H9 (cell line): ENCODE measurements at regions not wholly inside any gene's neighbourhood (a gene's known extent, or its start where the extent isn't known, plus 50 kb on each side); places are given as distances from the start of the nearest gene placed in this dataset.

ENCODE experiments used
- DNase-seq: peaks from one replicate; pipeline ENCODE4 v3.0.0-alpha.2; 2017
- H2AFZ ChIP-seq: one replicate; pipeline ENCODE4 v1.6.1; 2013; ENCODE audit warnings: mild to moderate bottlenecking, low read length, control low read depth, moderate library complexity
- H2AK5ac ChIP-seq: 2 replicates; pipeline ENCODE4 v1.6.1; 2013; ENCODE audit warnings: low read length, control low read depth, mixed read lengths; ENCODE audit not compliant: insufficient read length
- H2BK120ac ChIP-seq: one replicate; pipeline ENCODE4 v1.6.1; 2013; ENCODE audit warnings: low read depth, mild to moderate bottlenecking, low read length, control low read depth, inconsistent platforms; ENCODE audit not compliant: poor library complexity, severe bottlenecking
- H2BK12ac ChIP-seq: 2 replicates; pipeline ENCODE4 v1.6.1; 2013; ENCODE audit warnings: low read length, control low read depth, mixed read lengths, low read depth; ENCODE audit not compliant: insufficient read length
- H2BK15ac ChIP-seq: 2 replicates; pipeline ENCODE4 v1.6.1; 2013; ENCODE audit warnings: low read depth, low read length, control low read depth
- H2BK20ac ChIP-seq: one replicate; pipeline ENCODE4 v1.6.1; 2013; ENCODE audit warnings: low read depth, mild to moderate bottlenecking, low read length, control low read depth, inconsistent platforms; ENCODE audit not compliant: poor library complexity, severe bottlenecking
- H2BK5ac ChIP-seq: 2 replicates; pipeline ENCODE4 v1.6.1; 2013; ENCODE audit warnings: low read length, control low read depth, mixed read lengths; ENCODE audit not compliant: insufficient read length
- H3K14ac ChIP-seq: 2 replicates; pipeline ENCODE4 v1.6.1; 2013; ENCODE audit warnings: low read length, control low read depth; ENCODE audit not compliant: insufficient read depth
- H3K18ac ChIP-seq: 2 replicates; pipeline ENCODE4 v1.6.1; 2013; ENCODE audit warnings: low read depth, mild to moderate bottlenecking, mixed read lengths, low read length, control low read depth; ENCODE audit not compliant: insufficient read length
- H3K23ac ChIP-seq: 2 replicates; pipeline ENCODE4 v1.6.1; 2013; ENCODE audit warnings: low read length, control low read depth, mixed read lengths, low read depth; ENCODE audit not compliant: insufficient read length
- H3K23me2 ChIP-seq: 2 replicates; pipeline ENCODE4 v1.6.1; 2013; ENCODE audit warnings: low read depth, mild to moderate bottlenecking, mixed read lengths, low read length, control low read depth; ENCODE audit not compliant: insufficient read length, poor library complexity, severe bottlenecking
- H3K27ac ChIP-seq: 2 replicates; pipeline ENCODE4 v1.5.1; 2013; ENCODE audit warnings: low read length, control low read depth, mixed read lengths, low read depth; ENCODE audit not compliant: insufficient read length
- H3K27me3 ChIP-seq: 2 replicates; pipeline ENCODE4 v1.6.1; 2013; ENCODE audit warnings: low read length, control low read depth, inconsistent platforms; ENCODE audit not compliant: insufficient read depth
- H3K4ac ChIP-seq: 2 replicates; pipeline ENCODE4 v1.6.1; 2013; ENCODE audit warnings: low read depth, mild to moderate bottlenecking, control low read depth, inconsistent platforms, low read length, moderate library complexity
- H3K4me1 ChIP-seq: 2 replicates; pipeline ENCODE4 v1.6.1; 2013; ENCODE audit warnings: low read length, control low read depth, inconsistent platforms; ENCODE audit not compliant: insufficient read depth
- H3K4me2 ChIP-seq: 2 replicates; pipeline ENCODE4 v1.6.1; 2013; ENCODE audit warnings: low read length, control low read depth, mixed read lengths; ENCODE audit not compliant: insufficient read length, insufficient read depth
- H3K56ac ChIP-seq: 2 replicates; pipeline ENCODE4 v1.6.1; 2013; ENCODE audit warnings: low read depth, mild to moderate bottlenecking, mixed read lengths, low read length, control low read depth; ENCODE audit not compliant: insufficient read length
- H3K79me1 ChIP-seq: 2 replicates; pipeline ENCODE4 v1.6.1; 2013; ENCODE audit warnings: low read depth, mild to moderate bottlenecking, moderate library complexity, low read length, control low read depth, inconsistent platforms; ENCODE audit not compliant: insufficient read depth, poor library complexity, severe bottlenecking
- H3K79me2 ChIP-seq: 2 replicates; pipeline ENCODE4 v1.6.1; 2013; ENCODE audit warnings: low read length, control low read depth, inconsistent platforms; ENCODE audit not compliant: insufficient read depth
- H3K9ac ChIP-seq: 2 replicates; pipeline ENCODE4 v1.6.1; 2013; ENCODE audit warnings: low read length, control low read depth, mixed read lengths; ENCODE audit not compliant: insufficient read length; ENCODE audit errors: extremely low read depth
- H3K9me3 ChIP-seq: one replicate; pipeline ENCODE4 v1.6.1; 2013; ENCODE audit warnings: low read depth, low read length, inconsistent platforms; ENCODE audit not compliant: control insufficient read depth
- H3T11ph ChIP-seq: one replicate; pipeline ENCODE4 v1.6.1; 2013; ENCODE audit warnings: mild to moderate bottlenecking, low read length, control low read depth, inconsistent platforms
- H4K20me1 ChIP-seq: one replicate; pipeline ENCODE4 v1.6.1; 2013; ENCODE audit not compliant: control insufficient read depth, insufficient read length, insufficient read depth
- H4K5ac ChIP-seq: 2 replicates; pipeline ENCODE4 v1.6.1; 2013; ENCODE audit warnings: low read depth, mild to moderate bottlenecking, mixed read lengths, low read length, control low read depth; ENCODE audit not compliant: insufficient read length
- H4K8ac ChIP-seq: replicated peaks from 2 replicates; pipeline ENCODE4 v1.6.1; 2013; ENCODE audit warnings: low read length, control low read depth, mixed read lengths, low read depth; ENCODE audit not compliant: insufficient read length
- H4K91ac ChIP-seq: 2 replicates; pipeline ENCODE4 v1.6.1; 2013; ENCODE audit warnings: low read depth, mild to moderate bottlenecking, moderate library complexity, mixed read lengths, low read length, control low read depth; ENCODE audit not compliant: insufficient read length
- H3K27ac Mint-ChIP-seq, 3 experiments: 2 replicates in 2 of 3; 3 replicates in 1 of 3; pipeline ENCODE4 v1.8.0; 2020 to 2021; ENCODE audit warnings: mixed read lengths in 3 of 3, mild to moderate bottlenecking in 1 of 3, moderate library complexity in 1 of 3
- H3K27me3 Mint-ChIP-seq: 2 replicates; pipeline ENCODE4 v1.8.0; 2021; ENCODE audit warnings: low read depth, mild to moderate bottlenecking, moderate library complexity, mixed read lengths
- H3K36me3 Mint-ChIP-seq, 3 experiments: 2 replicates in 2 of 3; 3 replicates in 1 of 3; pipeline ENCODE4 v1.8.0; 2020 to 2021; ENCODE audit warnings: low read depth in 3 of 3, mixed read lengths in 3 of 3; ENCODE audit not compliant: insufficient read depth in 1 of 3
- H3K4me1 Mint-ChIP-seq, 2 experiments: 2 replicates each; pipeline ENCODE4 v1.8.0; 2020; ENCODE audit warnings: mixed read lengths in 2 of 2
- H3K4me3 Mint-ChIP-seq, 2 experiments: 2 replicates in 1 of 2; 3 replicates in 1 of 2; pipeline ENCODE4 v1.8.0; 2020 to 2021; ENCODE audit warnings: mild to moderate bottlenecking in 2 of 2, mixed read lengths in 2 of 2, moderate library complexity in 1 of 2
- H3K9me3 Mint-ChIP-seq, 2 experiments: 2 replicates in 1 of 2; 3 replicates in 1 of 2; pipeline ENCODE4 v1.8.0; 2020; ENCODE audit warnings: mild to moderate bottlenecking in 2 of 2, mixed read lengths in 2 of 2, moderate library complexity in 1 of 2
- WGBS: extraction: QIAGEN DNeasy Blood & Tissue Kit; methylation state at CpG from one replicate; pipeline ENCODE4 v1.1.7; 2013; ENCODE audit warnings: missing lambda C conversion rate, low lambda C conversion rate, mixed read lengths; ENCODE audit not compliant: insufficient read length; ENCODE audit errors: extremely low coverage; 5-methylcytosine and 5-hydroxymethylcytosine counted together
- TF ChIP-seq, protein P1 (sequence below): fragments of 200-600 bp; sonication (generic); conservative IDR thresholded peaks from 3 replicates; pipeline ENCODE4 v1.8.0; 2021; ENCODE audit warnings: antibody characterized with exemption, mild to moderate bottlenecking

DNA sequence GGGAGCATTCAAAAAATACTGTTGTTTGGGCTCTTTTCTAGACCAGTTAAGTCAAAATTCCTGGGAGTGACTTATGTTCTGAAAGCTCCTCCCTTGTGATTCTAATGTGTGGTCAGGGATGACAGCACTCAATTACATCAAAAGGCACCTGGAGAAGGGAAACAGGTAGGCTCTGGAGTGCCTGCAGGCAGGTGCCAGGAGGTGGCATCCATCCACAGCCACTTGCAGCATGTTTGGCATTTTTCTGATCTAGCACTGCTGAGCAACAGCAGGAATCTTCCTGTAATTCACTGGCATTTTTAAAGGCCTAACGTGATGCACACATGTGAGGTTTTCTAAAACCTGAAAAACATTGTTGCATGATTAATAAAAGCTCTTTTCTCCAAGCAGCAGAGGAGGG is 94.6 kb downstream of the CCNA1 start:
- Histone ChIP-seq H3K4ac (no peak overlapping the region), H2AFZ (no peak overlapping the region), H2BK5ac (no peak overlapping the region), H3K9ac (no peak overlapping the region), H3K27me3 (no peaks in the 10 kb centered on the region), H3K79me2 (no peaks in the 10 kb centered on the region), H4K91ac (no peak overlapping the region), H3K79me1 (no peaks in the 10 kb centered on the region), H2BK120ac (no peak overlapping the region), H3K27ac (no peak overlapping the region), H3K18ac (no peak overlapping the region), H3K4me1 (peaks cover 2% of the 10 kb centered on the region; the same call in 1 of the 2 replicates), H3K23me2 (no peaks in the 10 kb centered on the region), H4K5ac (no peak overlapping the region), H2BK15ac (no peak overlapping the region), H3K14ac (no peak overlapping the region), H2AK5ac (no peak overlapping the region), H2BK12ac (no peak overlapping the region), H3K4me2 (no peak overlapping the region), H4K20me1 (no peaks in the 10 kb centered on the region), H3K56ac (no peak overlapping the region), H3K23ac (no peak overlapping the region), H3T11ph (no peak overlapping the region), H4K8ac (no peak overlapping the region), H2BK20ac (no peak overlapping the region), H3K9me3 (no peaks in the 10 kb centered on the region)
- TF ChIP-seq, protein P1, sequence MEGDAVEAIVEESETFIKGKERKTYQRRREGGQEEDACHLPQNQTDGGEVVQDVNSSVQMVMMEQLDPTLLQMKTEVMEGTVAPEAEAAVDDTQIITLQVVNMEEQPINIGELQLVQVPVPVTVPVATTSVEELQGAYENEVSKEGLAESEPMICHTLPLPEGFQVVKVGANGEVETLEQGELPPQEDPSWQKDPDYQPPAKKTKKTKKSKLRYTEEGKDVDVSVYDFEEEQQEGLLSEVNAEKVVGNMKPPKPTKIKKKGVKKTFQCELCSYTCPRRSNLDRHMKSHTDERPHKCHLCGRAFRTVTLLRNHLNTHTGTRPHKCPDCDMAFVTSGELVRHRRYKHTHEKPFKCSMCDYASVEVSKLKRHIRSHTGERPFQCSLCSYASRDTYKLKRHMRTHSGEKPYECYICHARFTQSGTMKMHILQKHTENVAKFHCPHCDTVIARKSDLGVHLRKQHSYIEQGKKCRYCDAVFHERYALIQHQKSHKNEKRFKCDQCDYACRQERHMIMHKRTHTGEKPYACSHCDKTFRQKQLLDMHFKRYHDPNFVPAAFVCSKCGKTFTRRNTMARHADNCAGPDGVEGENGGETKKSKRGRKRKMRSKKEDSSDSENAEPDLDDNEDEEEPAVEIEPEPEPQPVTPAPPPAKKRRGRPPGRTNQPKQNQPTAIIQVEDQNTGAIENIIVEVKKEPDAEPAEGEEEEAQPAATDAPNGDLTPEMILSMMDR = no peak
- peaks cover 7 to 29% (median 13%) of the 10 kb centered on the region in 3 experiments; a peak in 6 of 7 replicates for H3K36me3 Mint-ChIP-seq
- H3K4me3 Mint-ChIP-seq = no peak overlapping the region
- peaks cover 19 to 31% of the 10 kb centered on the region in 2 experiments for H3K9me3 Mint-ChIP-seq
- H3K27ac Mint-ChIP-seq = peak overlapping the region in 1 of 3 experiments; percentile 86; a peak in 2 of 7 replicates
- no peaks in the 10 kb centered on the region for H3K27me3 Mint-ChIP-seq
- WGBS = no CpG with 5 or more reads among the region's 1 CpG
- H3K4me1 Mint-ChIP-seq = peaks cover 18 to 36% of the 10 kb centered on the region in 2 experiments
- DNase-seq = no peak
